DND-41 (cell line): ENCODE measurements at regions not wholly inside any gene's neighbourhood (a gene's known extent, or its start where the extent isn't known, plus 50 kb on each side); places are given as distances from the start of the nearest gene placed in this dataset.

Experiments used
- ATAC-seq: fragments of 200-7000 bp; cut with Tn5 transposase; 3 replicates; pipeline ENCODE4 v1.9.1; 2021; ENCODE audit warnings: low read depth; ENCODE audit not compliant: insufficient read depth
- DNase-seq: peaks from one replicate; pipeline ENCODE4 v3.0.0-alpha.2; 2020
- H2AFZ ChIP-seq: 2 replicates; pipeline ENCODE4 v1.6.0; 2012; ENCODE audit warnings: low read depth, low read length
- H3K27ac ChIP-seq: 2 replicates; pipeline ENCODE4 v1.5.1; 2012; ENCODE audit warnings: low read length, inconsistent platforms
- H3K27me3 ChIP-seq: fragments of 200-600 bp; sonication (generic); 2 replicates; pipeline ENCODE4 v1.6.0; 2012; ENCODE audit warnings: low read length, mild to moderate bottlenecking, inconsistent platforms; ENCODE audit not compliant: insufficient read depth, poor library complexity
- H3K36me3 ChIP-seq: 2 replicates; pipeline ENCODE4 v1.5.1; 2012; ENCODE audit warnings: low read length, inconsistent platforms; ENCODE audit not compliant: insufficient read depth
- H3K4me1 ChIP-seq: 2 replicates; pipeline ENCODE4 v1.5.1; 2012; ENCODE audit warnings: mild to moderate bottlenecking, low read length; ENCODE audit not compliant: insufficient read depth
- H3K4me2 ChIP-seq: 2 replicates; pipeline ENCODE4 v1.6.0; 2012; ENCODE audit warnings: mild to moderate bottlenecking, moderate library complexity, low read length, inconsistent platforms; ENCODE audit not compliant: insufficient read depth
- H3K4me3 ChIP-seq, 2 experiments: fragments of 200-600 bp in 1 of 2; shearing (Covaris generic) in 1 of 2; 2 replicates each; pipeline ENCODE4 v1.5.1; 2012 to 2016; ENCODE audit warnings: inconsistent platforms in 2 of 2, low read length in 2 of 2, mild to moderate bottlenecking in 2 of 2, low read depth in 1 of 2, moderate library complexity in 1 of 2
- H3K79me2 ChIP-seq: 2 replicates; pipeline ENCODE4 v1.6.0; 2012; ENCODE audit warnings: low read length, inconsistent platforms; ENCODE audit not compliant: insufficient read depth
- H3K9ac ChIP-seq: 2 replicates; pipeline ENCODE4 v1.6.0; 2012; ENCODE audit warnings: low read depth, mild to moderate bottlenecking, inconsistent platforms, low read length, moderate library complexity
- H3K9me3 ChIP-seq: 2 replicates; pipeline ENCODE4 v1.5.1; 2012; ENCODE audit warnings: low read length, moderate library complexity, mild to moderate bottlenecking, inconsistent platforms; ENCODE audit not compliant: insufficient read depth, severe bottlenecking
- H4K20me1 ChIP-seq: 2 replicates; pipeline ENCODE4 v1.6.0; 2012; ENCODE audit warnings: low read length; ENCODE audit not compliant: insufficient read depth
- EZH2 ChIP-seq: IDR thresholded peaks from 3 replicates; pipeline ENCODE4 v1.6.1; 2012; ENCODE audit warnings: borderline replicate concordance, low read depth, mild to moderate bottlenecking, moderate library complexity, low read length, inconsistent platforms; ENCODE audit not compliant: severe bottlenecking
- TF ChIP-seq, protein P1 (sequence below): IDR thresholded peaks from 2 replicates; pipeline ENCODE4 v1.5.1; 2012; ENCODE audit warnings: borderline replicate concordance, low read length, moderate library complexity, mild to moderate bottlenecking; ENCODE audit not compliant: poor library complexity, severe bottlenecking; ENCODE audit errors: extremely low read depth

DNA sequence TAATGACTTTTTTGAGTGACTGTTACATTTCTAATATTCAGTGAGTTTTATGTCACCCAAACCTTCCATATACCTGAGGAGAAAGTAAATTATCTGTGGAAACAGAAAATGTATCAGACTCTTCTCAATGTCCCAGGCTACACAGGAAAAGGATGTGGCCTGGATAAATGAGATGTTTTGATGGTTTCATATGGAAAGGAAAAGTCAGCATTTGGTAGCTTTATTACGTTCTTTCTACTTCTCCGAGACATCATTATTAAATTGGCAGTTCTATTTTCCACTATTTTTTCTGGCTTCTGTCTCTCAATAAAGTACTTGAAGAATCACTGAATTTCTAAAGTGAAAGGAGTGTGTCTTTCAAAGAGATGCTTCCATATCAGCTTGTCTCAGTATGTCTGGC, 847.0 kb upstream of the CRIM1 start:
- H3K79me2 ChIP-seq = no peaks in the 10 kb centered on the region
- H3K4me1 ChIP-seq = no peaks in the 10 kb centered on the region
- TF ChIP-seq EZH2 = no peak
- TF ChIP-seq, protein P1, sequence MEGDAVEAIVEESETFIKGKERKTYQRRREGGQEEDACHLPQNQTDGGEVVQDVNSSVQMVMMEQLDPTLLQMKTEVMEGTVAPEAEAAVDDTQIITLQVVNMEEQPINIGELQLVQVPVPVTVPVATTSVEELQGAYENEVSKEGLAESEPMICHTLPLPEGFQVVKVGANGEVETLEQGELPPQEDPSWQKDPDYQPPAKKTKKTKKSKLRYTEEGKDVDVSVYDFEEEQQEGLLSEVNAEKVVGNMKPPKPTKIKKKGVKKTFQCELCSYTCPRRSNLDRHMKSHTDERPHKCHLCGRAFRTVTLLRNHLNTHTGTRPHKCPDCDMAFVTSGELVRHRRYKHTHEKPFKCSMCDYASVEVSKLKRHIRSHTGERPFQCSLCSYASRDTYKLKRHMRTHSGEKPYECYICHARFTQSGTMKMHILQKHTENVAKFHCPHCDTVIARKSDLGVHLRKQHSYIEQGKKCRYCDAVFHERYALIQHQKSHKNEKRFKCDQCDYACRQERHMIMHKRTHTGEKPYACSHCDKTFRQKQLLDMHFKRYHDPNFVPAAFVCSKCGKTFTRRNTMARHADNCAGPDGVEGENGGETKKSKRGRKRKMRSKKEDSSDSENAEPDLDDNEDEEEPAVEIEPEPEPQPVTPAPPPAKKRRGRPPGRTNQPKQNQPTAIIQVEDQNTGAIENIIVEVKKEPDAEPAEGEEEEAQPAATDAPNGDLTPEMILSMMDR = no peak
- no peak overlapping the region for H2AFZ ChIP-seq
- no peak overlapping the region for H3K27ac ChIP-seq
- DNase-seq (no peak), ATAC-seq (no peak)
- no peaks in the 10 kb centered on the region for H4K20me1 ChIP-seq
- no peaks in the 10 kb centered on the region for H3K36me3 ChIP-seq
- no peak overlapping the region for H3K4me3 ChIP-seq
- H3K4me2 ChIP-seq = no peak overlapping the region
- H3K27me3 ChIP-seq = no peaks in the 10 kb centered on the region
- no peaks in the 10 kb centered on the region for H3K9me3 ChIP-seq
- H3K9ac ChIP-seq = no peak overlapping the region

DNA sequence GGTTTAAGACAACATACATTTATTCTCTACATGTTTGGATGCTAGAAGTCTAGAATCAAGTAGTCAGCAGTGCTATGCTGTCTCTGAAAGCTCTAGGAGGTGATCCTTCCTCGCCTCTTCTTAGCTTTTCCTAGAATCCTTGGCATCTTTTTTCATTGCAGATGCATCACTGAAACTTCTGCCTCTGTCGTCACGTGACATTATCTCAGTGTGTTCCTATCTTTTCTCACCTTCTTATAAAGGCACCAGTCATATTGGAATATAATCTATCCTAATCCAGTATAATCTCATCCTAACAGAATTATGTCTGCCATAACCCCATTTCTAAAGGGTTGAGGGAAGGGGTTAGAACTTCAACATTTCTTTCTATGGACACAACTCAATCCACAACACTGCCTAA, 851.2 kb upstream of the CRIM1 start:
- Histone ChIP-seq H4K20me1 (no peaks in the 10 kb centered on the region), H3K9ac (no peak overlapping the region), H3K4me2 (no peak overlapping the region), H3K4me1 (no peaks in the 10 kb centered on the region), H3K27ac (no peak overlapping the region), H3K27me3 (no peaks in the 10 kb centered on the region), H2AFZ (no peak overlapping the region), H3K36me3 (no peaks in the 10 kb centered on the region), H3K9me3 (no peaks in the 10 kb centered on the region), H3K79me2 (no peaks in the 10 kb centered on the region), H3K4me3 (no peak overlapping the region)
- TF ChIP-seq, protein P1 = no peak
- no peak for TF ChIP-seq EZH2
- ATAC-seq = no peak
- no peak for DNase-seq

GRCh38 chr2:35503738-35504199, 851.8 kb upstream of the CRIM1 start:
- Histone ChIP-seq H3K36me3 (no peaks in the 10 kb centered on the region), H4K20me1 (no peaks in the 10 kb centered on the region), H2AFZ (no peak overlapping the region), H3K4me1 (no peaks in the 10 kb centered on the region), H3K9ac (no peak overlapping the region), H3K79me2 (no peaks in the 10 kb centered on the region), H3K9me3 (no peaks in the 10 kb centered on the region), H3K4me3 (no peak overlapping the region), H3K27me3 (no peaks in the 10 kb centered on the region), H3K27ac (no peak overlapping the region), H3K4me2 (no peak overlapping the region)
- ATAC-seq (no peak), DNase-seq (no peak)
- TF ChIP-seq EZH2 = no peak
- TF ChIP-seq, protein P1 = no peak

DNA sequence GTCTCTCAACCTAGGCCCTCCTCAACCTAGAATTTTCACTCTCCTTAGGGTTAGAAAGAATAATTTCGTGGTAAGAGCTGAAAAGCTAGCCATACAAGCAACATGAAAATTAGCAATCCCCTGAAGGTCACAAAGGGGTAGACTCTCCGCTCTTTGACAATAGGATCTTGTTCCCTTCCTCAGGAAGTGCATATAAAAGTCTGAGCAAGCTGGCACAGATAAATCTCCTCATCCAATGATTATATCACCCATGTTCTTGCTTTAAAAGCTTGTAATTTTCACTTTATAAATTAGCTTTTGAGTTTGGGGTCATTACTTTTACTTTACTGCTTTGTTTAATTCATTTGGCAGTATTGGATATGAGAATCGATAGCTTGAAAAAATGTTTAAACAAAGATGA, 852.3 kb upstream of the CRIM1 start:
- ATAC-seq = no peak

More for the DNA sequence above, 852.3 kb upstream of the CRIM1 start:
- Histone ChIP-seq H3K4me1 (no peaks in the 10 kb centered on the region), H2AFZ (no peak overlapping the region), H3K4me2 (no peak overlapping the region), H3K79me2 (no peaks in the 10 kb centered on the region), H3K9me3 (no peaks in the 10 kb centered on the region), H4K20me1 (no peaks in the 10 kb centered on the region), H3K27ac (no peak overlapping the region), H3K4me3 (no peak overlapping the region), H3K9ac (no peak overlapping the region), H3K27me3 (no peaks in the 10 kb centered on the region), H3K36me3 (no peaks in the 10 kb centered on the region)
- DNase-seq = no peak
- TF ChIP-seq EZH2 = no peak
- TF ChIP-seq, protein P1 = no peak
